Activated naive CD4-positive, alpha-beta T cell treated with anti-CD3 and anti-CD28 coated beads, Interleukin-2, amount 50 U/mL, for 72 hours (primary cell): ENCODE measurements at regions not wholly inside any gene's neighbourhood (a gene's known extent, or its start where the extent isn't known, plus 50 kb on each side); places are given as distances from the start of the nearest gene placed in this dataset.
"Not testable (repeated sequence)": the region's sequence is repeated elsewhere in the genome, so short reads cannot be mapped to it uniquely, and the experiment has no call there.

Experiments used
- ATAC-seq, 2 donors: fragments of 150-1000 bp; cut with Tn5 transposase; 2 replicates each; pipeline ENCODE4 v1.10.0; 2021; ENCODE audit warnings: mild to moderate bottlenecking in 2 of 2, moderate library complexity in 2 of 2
- DNase-seq, 2 donors: peaks; one replicate each; pipeline ENCODE4 v3.0.0; 2021 to 2022; ENCODE audit warnings: low spot score in 2 of 2
- H3K27ac Mint-ChIP-seq, 2 donors: one replicate each; pipeline ENCODE4 v1.8.0; 2022; ENCODE audit warnings: mild to moderate bottlenecking in 2 of 2, mixed read lengths in 2 of 2
- H3K36me3 Mint-ChIP-seq, 2 donors: one replicate each; pipeline ENCODE4 v1.8.0; 2022; ENCODE audit warnings: mixed read lengths in 2 of 2
- H3K9me3 Mint-ChIP-seq, 2 donors: one replicate each; pipeline ENCODE4 v1.8.0; 2022; ENCODE audit warnings: mixed read lengths in 2 of 2

GRCh38 chr5:143893638-143894037, 81.7 kb downstream of the HMHB1 start:
- no peak for ATAC-seq
- Mint-ChIP-seq H3K9me3 (no peaks in the 10 kb centered on the region), H3K36me3 (no peaks in the 10 kb centered on the region), H3K27ac (no peak overlapping the region)
- DNase-seq, result no peak

- DNase-seq, result no peak
- Mint-ChIP-seq H3K27ac (no peak overlapping the region), H3K9me3 (no peaks in the 10 kb centered on the region), H3K36me3 (no peaks in the 10 kb centered on the region)
- peak in 1 of 2 donors; percentile 3 for ATAC-seq
Measured at GRCh38 chr5:143896516-143896915, 84.6 kb downstream of the HMHB1 start.

GRCh38 chr5:143896966-143897365, 85.0 kb downstream of the HMHB1 start:
- H3K36me3 Mint-ChIP-seq, result no peaks in the 10 kb centered on the region
- peak in 1 of 2 donors; percentile 6 for DNase-seq
- no peak overlapping the region for H3K27ac Mint-ChIP-seq
- no peaks in the 10 kb centered on the region for H3K9me3 Mint-ChIP-seq
- ATAC-seq, result peak; percentile 36 to 44

- Mint-ChIP-seq H3K9me3 (no peaks in the 10 kb centered on the region), H3K27ac (peak overlapping the region; percentile 5 to 23), H3K36me3 (no peaks in the 10 kb centered on the region)
- DNase-seq (no peak), ATAC-seq (peak; percentile 63 to 81)
Measured at GRCh38 chr5:143898381-143898780, 86.4 kb downstream of the HMHB1 start.

GRCh38 chr5:143898916-143899591, 87.1 kb downstream of the HMHB1 start:
- DNase-seq (no peak), ATAC-seq (peak in 1 of 2 donors; percentile 35)
- Mint-ChIP-seq H3K9me3 (no peaks in the 10 kb centered on the region), H3K36me3 (no peaks in the 10 kb centered on the region), H3K27ac (no peak overlapping the region)

GRCh38 chr5:143908959-143909358, 97.0 kb downstream of the HMHB1 start:
- H3K9me3 Mint-ChIP-seq, result peaks cover 0 to 5% of the 10 kb centered on the region in 2 donors
- H3K27ac Mint-ChIP-seq, result no peak overlapping the region
- DNase-seq (no peak), ATAC-seq (no peak)
- H3K36me3 Mint-ChIP-seq, result no peaks in the 10 kb centered on the region

- no peak for DNase-seq
- H3K9me3 Mint-ChIP-seq, result no peaks in the 10 kb centered on the region
- H3K27ac Mint-ChIP-seq, result no peak overlapping the region
- no peaks in the 10 kb centered on the region for H3K36me3 Mint-ChIP-seq
- ATAC-seq, result peak in 1 of 2 donors; percentile 85
Measured at GRCh38 chr5:143913008-143913752, 101.2 kb downstream of the HMHB1 start.

- Mint-ChIP-seq H3K9me3 (no peaks in the 10 kb centered on the region), H3K36me3 (no peaks in the 10 kb centered on the region), H3K27ac (no peak overlapping the region)
- ATAC-seq (no peak), DNase-seq (no peak)
Measured at GRCh38 chr5:143914756-143915155, 102.8 kb downstream of the HMHB1 start.

GRCh38 chr5:143916451-143916850, 104.5 kb downstream of the HMHB1 start:
- no peak for DNase-seq
- Mint-ChIP-seq H3K27ac (no peak overlapping the region), H3K36me3 (no peaks in the 10 kb centered on the region), H3K9me3 (no peaks in the 10 kb centered on the region)
- ATAC-seq, result no peak

- DNase-seq, result no peak
- no peak overlapping the region for H3K27ac Mint-ChIP-seq
- H3K9me3 Mint-ChIP-seq, result no peaks in the 10 kb centered on the region
- H3K36me3 Mint-ChIP-seq, result no peaks in the 10 kb centered on the region
- ATAC-seq, result no peak
Measured at GRCh38 chr5:143918961-143919360, 107.0 kb downstream of the HMHB1 start.

GRCh38 chr5:143920772-143921171, 108.8 kb downstream of the HMHB1 start:
- no peaks in the 10 kb centered on the region for H3K9me3 Mint-ChIP-seq
- ATAC-seq (peak in 1 of 2 donors; percentile 43), DNase-seq (no peak)

GRCh38 chr5:143921525-143922311, 109.8 kb downstream of the HMHB1 start:
- Mint-ChIP-seq H3K36me3 (no peaks in the 10 kb centered on the region), H3K27ac (no peak overlapping the region), H3K9me3 (no peaks in the 10 kb centered on the region)
- no peak for ATAC-seq
- DNase-seq, result no peak

More at GRCh38 chr5:143920772-143921171, 108.8 kb downstream of the HMHB1 start:
- Mint-ChIP-seq H3K36me3 (no peaks in the 10 kb centered on the region), H3K27ac (no peak overlapping the region)

GRCh38 chr5:143922718-143923117, 110.8 kb downstream of the HMHB1 start:
- Mint-ChIP-seq H3K9me3 (no peaks in the 10 kb centered on the region), H3K36me3 (no peaks in the 10 kb centered on the region), H3K27ac (no peak overlapping the region)
- DNase-seq (no peak), ATAC-seq (no peak)

GRCh38 chr5:143923634-143924266, 111.8 kb downstream of the HMHB1 start:
- Mint-ChIP-seq H3K36me3 (no peaks in the 10 kb centered on the region), H3K9me3 (peaks cover 0 to 4% of the 10 kb centered on the region in 2 donors), H3K27ac (no peak overlapping the region)
- ATAC-seq (peak in 1 of 2 donors; percentile 97), DNase-seq (no peak)

GRCh38 chr5:143924311-143924978, 112.5 kb downstream of the HMHB1 start:
- no peak for DNase-seq
- ATAC-seq, result no peak
- H3K36me3 Mint-ChIP-seq, result no peaks in the 10 kb centered on the region
- peaks cover 0 to 4% of the 10 kb centered on the region in 2 donors for H3K9me3 Mint-ChIP-seq
- no peak overlapping the region for H3K27ac Mint-ChIP-seq

GRCh38 chr5:143924979-143925325, 113.0 kb downstream of the HMHB1 start:
- H3K9me3 Mint-ChIP-seq, DNase-seq, H3K27ac Mint-ChIP-seq, ATAC-seq, H3K36me3 Mint-ChIP-seq: not testable (repeated sequence)
